PC-9 (cell line): ENCODE measurements at regions not wholly inside any gene's neighbourhood (a gene's known extent, or its start where the extent isn't known, plus 50 kb on each side); places are given as distances from the start of the nearest gene placed in this dataset.
"Not testable (repeated sequence)": the region's sequence is repeated elsewhere in the genome, so short reads cannot be mapped to it uniquely, and the experiment has no call there.

ENCODE experiments used
- BruUV-seq: library from RNA; stranded (reverse); fragments of 400-500 nt; replicated peaks from 2 replicates; lab custom pipeline; 2021; lab: Mats Ljungman, UMichigan
- CTCF ChIA-PET: fragments of 300-600 bp; sonication (Branson Sonifier 250); formaldehyde crosslinking; loops from one replicate; lab custom pipeline; 2022; ENCODE audit warnings: antibody characterized with exemption; lab: Charles Lee
- POLR2A ChIA-PET: fragments of 300-600 bp; sonication (Branson Sonifier 250); formaldehyde crosslinking; loops from one replicate; lab custom pipeline; 2022; ENCODE audit warnings: antibody characterized with exemption; ENCODE audit not compliant: unreplicated experiment; lab: Charles Lee
- DNase-seq, 2 experiments: peaks; one replicate each; pipeline versions ENCODE4 v3.0.0 to v3.0.0-alpha.2; 2015 to 2022; ENCODE audit warnings: mixed read lengths in 1 of 2
- H2AFZ ChIP-seq: fragments of 200-600 bp; sonication (generic); 2 replicates; pipeline ENCODE4 v1.8.1; 2017; ENCODE audit warnings: antibody characterized with exemption
- H3F3A ChIP-seq: fragments of 200-600 bp; sonication (generic); 2 replicates; pipeline ENCODE4 v1.8.1; 2017; ENCODE audit warnings: antibody characterized with exemption, mild to moderate bottlenecking, low read depth; ENCODE audit not compliant: insufficient read depth
- H3K27ac ChIP-seq: fragments of 200-600 bp; sonication (generic); 2 replicates; pipeline ENCODE4 v1.6.1; 2016; ENCODE audit warnings: mixed run types
- H3K27me3 ChIP-seq: fragments of 200-600 bp; sonication (generic); 2 replicates; pipeline ENCODE4 v1.6.1; 2016; ENCODE audit warnings: low read depth, mixed run types; ENCODE audit not compliant: insufficient read depth
- H3K36me3 ChIP-seq: fragments of 200-600 bp; sonication (generic); 2 replicates; pipeline ENCODE4 v1.6.1; 2016; ENCODE audit warnings: low read depth, mixed run types
- H3K4me1 ChIP-seq: fragments of 200-600 bp; sonication (generic); replicated peaks from 2 replicates; pipeline ENCODE4 v1.6.1; 2016; ENCODE audit warnings: mixed run types; ENCODE audit not compliant: insufficient read depth
- H3K4me2 ChIP-seq: fragments of 200-600 bp; sonication (generic); 2 replicates; pipeline ENCODE4 v1.6.1; 2017; ENCODE audit warnings: mixed run types
- H3K4me3 ChIP-seq: fragments of 200-600 bp; sonication (generic); 2 replicates; pipeline ENCODE4 v1.6.1; 2016; ENCODE audit warnings: mixed run types
- H3K79me2 ChIP-seq: fragments of 200-600 bp; sonication (generic); 2 replicates; pipeline ENCODE4 v1.6.1; 2017; ENCODE audit warnings: low read depth, mixed run types
- H3K9me2 ChIP-seq: fragments of 200-600 bp; sonication (generic); 2 replicates; pipeline ENCODE4 v1.8.1; 2017; ENCODE audit warnings: mild to moderate bottlenecking; ENCODE audit not compliant: insufficient read depth
- H3K9me3 ChIP-seq: fragments of 200-600 bp; sonication (generic); 2 replicates; pipeline ENCODE4 v1.8.1; 2016; ENCODE audit warnings: low read depth; ENCODE audit not compliant: insufficient read depth
- H4K20me1 ChIP-seq: fragments of 200-600 bp; sonication (generic); 2 replicates; pipeline ENCODE4 v1.8.1; 2017; ENCODE audit not compliant: insufficient read depth
- CTCF ChIP-seq: fragments of 200-600 bp; sonication (generic); conservative IDR thresholded peaks from 2 replicates; pipeline ENCODE4 v1.6.1; 2017; ENCODE audit warnings: mixed run types, antibody characterized with exemption, mild to moderate bottlenecking, moderate library complexity
- EZH2 ChIP-seq: fragments of 200-600 bp; sonication (generic); IDR thresholded peaks from 2 replicates; pipeline ENCODE4 v1.8.0; 2017; ENCODE audit warnings: antibody characterized with exemption, low read depth
- intact Hi-C: fragments of 100-400 bp; cut with micrococcal nuclease; formaldehyde crosslinking; loops from one replicate; pipeline ENCODE4 v1.10.0; 2022; ENCODE audit not compliant: unreplicated experiment

GRCh38 chr13:86909318-86909717 is 761.9 kb upstream of the SLITRK5 start:
- Histone ChIP-seq H3F3A (no peaks in the 10 kb centered on the region), H4K20me1 (no peaks in the 10 kb centered on the region), H2AFZ (0 out of 2 replicates have a peak overlapping the region, but pooled peaks have one; percentile 71), H3K27ac (no peak overlapping the region), H3K4me1 (no peaks in the 10 kb centered on the region), H3K9me3 (no peaks in the 10 kb centered on the region), H3K27me3 (no peaks in the 10 kb centered on the region), H3K4me3 (no peak overlapping the region), H3K36me3 (no peaks in the 10 kb centered on the region), H3K79me2 (no peaks in the 10 kb centered on the region), H3K9me2 (no peaks in the 10 kb centered on the region), H3K4me2 (no peak overlapping the region)
- no peak for TF ChIP-seq EZH2
- no peak for TF ChIP-seq CTCF
- ChIA-PET CTCF (no interaction called here), POLR2A (no interaction called here)
- intact Hi-C loops = no loop called here
- DNase-seq = no peak
- BruUV-seq = no TSS peak

- CTCF ChIA-PET = no interaction called here
Observed at GRCh38 chr13:86914757-86915156, 756.4 kb upstream of the SLITRK5 start.

GRCh38 chr13:86917438-86917837 is 753.7 kb upstream of the SLITRK5 start:
- H3K27ac ChIP-seq, DNase-seq, H3F3A ChIP-seq, H3K27me3 ChIP-seq, H2AFZ ChIP-seq, H4K20me1 ChIP-seq, H3K36me3 ChIP-seq, H3K4me1 ChIP-seq, CTCF ChIA-PET, H3K4me3 ChIP-seq, H3K9me2 ChIP-seq, H3K79me2 ChIP-seq, BruUV-seq, H3K9me3 ChIP-seq, intact Hi-C loops, POLR2A ChIA-PET, H3K4me2 ChIP-seq: not testable (repeated sequence)

More at GRCh38 chr13:86914757-86915156, 756.4 kb upstream of the SLITRK5 start:
- BruUV-seq = no TSS peak
- H3K27ac ChIP-seq = no peak overlapping the region
- H3K4me1 ChIP-seq = no peaks in the 10 kb centered on the region
- no peak overlapping the region for H3K4me3 ChIP-seq
- no peaks in the 10 kb centered on the region for H3K27me3 ChIP-seq
- no peaks in the 10 kb centered on the region for H3K79me2 ChIP-seq
- intact Hi-C loops = no loop called here
- TF ChIP-seq EZH2 = no peak
- TF ChIP-seq CTCF = no peak
- H2AFZ ChIP-seq = no peak overlapping the region
- no peak overlapping the region for H3K4me2 ChIP-seq
- H3F3A ChIP-seq = no peaks in the 10 kb centered on the region
- DNase-seq = no peak
- H3K9me3 ChIP-seq = no peaks in the 10 kb centered on the region
- POLR2A ChIA-PET = no interaction called here
- no peaks in the 10 kb centered on the region for H3K9me2 ChIP-seq
- H4K20me1 ChIP-seq = no peaks in the 10 kb centered on the region
- H3K36me3 ChIP-seq = no peaks in the 10 kb centered on the region

GRCh38 chr13:86918682-86919081 is 752.5 kb upstream of the SLITRK5 start:
- BruUV-seq = no TSS peak
- no peaks in the 10 kb centered on the region for H3K4me1 ChIP-seq
- no peaks in the 10 kb centered on the region for H4K20me1 ChIP-seq
- DNase-seq = no peak
- H3K4me3 ChIP-seq = no peak overlapping the region
- H3F3A ChIP-seq = no peaks in the 10 kb centered on the region
- intact Hi-C loops = no loop called here
- no peaks in the 10 kb centered on the region for H3K36me3 ChIP-seq
- H3K9me2 ChIP-seq = no peaks in the 10 kb centered on the region
- ChIA-PET CTCF (no interaction called here), POLR2A (no interaction called here)
- H3K79me2 ChIP-seq = no peaks in the 10 kb centered on the region
- H3K9me3 ChIP-seq = no peaks in the 10 kb centered on the region
- no peak overlapping the region for H3K4me2 ChIP-seq
- no peaks in the 10 kb centered on the region for H3K27me3 ChIP-seq
- H2AFZ ChIP-seq = no peak overlapping the region
- no peak overlapping the region for H3K27ac ChIP-seq
- TF ChIP-seq EZH2 = no peak
- TF ChIP-seq CTCF = no peak
